ENCODE measurements at regions not wholly inside any gene's neighbourhood (a gene's known extent, or its start where the extent isn't known, plus 50 kb on each side); places are given as distances from the start of the nearest gene placed in this dataset.

DNA sequence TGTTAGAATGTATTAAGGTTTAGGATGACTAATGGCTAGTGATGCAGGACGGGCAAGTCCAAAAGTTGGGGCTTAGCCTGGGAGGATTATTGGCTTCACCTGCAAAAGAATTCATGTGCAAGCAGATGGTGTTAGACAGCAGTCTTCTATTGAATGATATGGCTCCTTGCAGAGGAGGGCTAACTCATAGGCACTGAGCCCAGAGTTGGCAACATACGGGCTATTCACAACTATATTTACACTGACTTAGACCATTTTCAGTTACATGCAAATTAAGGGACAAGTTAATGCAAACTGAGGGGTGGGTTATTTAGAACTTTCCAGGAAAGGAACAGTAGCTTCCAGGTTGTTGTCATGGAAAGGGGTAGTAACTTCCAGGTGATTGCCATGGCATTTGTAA, 1017.1 kb upstream of the EEF2KMT start:
- no peaks in the 10 kb centered on the region for H3K4me1 ChIP-seq (ENCODE audit: control insufficient read depth in 3 of 3, insufficient read depth in 2 of 3, low read depth in 1 of 3, low read length in 2 of 3)
- no peaks in the 10 kb centered on the region for H3K9me3 ChIP-seq (ENCODE audit: control insufficient read depth in 2 of 2, insufficient read depth in 1 of 2, low read depth in 1 of 2, low read length in 1 of 2)
- no peaks in the 10 kb centered on the region for H3K36me3 ChIP-seq (ENCODE audit: control insufficient read depth in 3 of 3, insufficient read depth in 2 of 3, low read depth in 1 of 3, low read length in 3 of 3)
- no peak overlapping the region for H3K4me3 ChIP-seq (ENCODE audit: low read depth in 1 of 3, low read length in 3 of 3)
- DNase-seq (no peak), FAIRE-seq (no peak)
- H3K27me3 ChIP-seq (ENCODE audit: control insufficient read depth in 3 of 3, insufficient read depth in 3 of 3, low read length in 3 of 3) = no peaks in the 10 kb centered on the region
- H3K27ac ChIP-seq (ENCODE audit: low read depth in 1 of 3, low read length in 2 of 3) = no peak overlapping the region
- 52 to 66% (median 60%) methylated on average over 2 of the region's 2 CpGs for WGBS, 3 donors

DNA sequence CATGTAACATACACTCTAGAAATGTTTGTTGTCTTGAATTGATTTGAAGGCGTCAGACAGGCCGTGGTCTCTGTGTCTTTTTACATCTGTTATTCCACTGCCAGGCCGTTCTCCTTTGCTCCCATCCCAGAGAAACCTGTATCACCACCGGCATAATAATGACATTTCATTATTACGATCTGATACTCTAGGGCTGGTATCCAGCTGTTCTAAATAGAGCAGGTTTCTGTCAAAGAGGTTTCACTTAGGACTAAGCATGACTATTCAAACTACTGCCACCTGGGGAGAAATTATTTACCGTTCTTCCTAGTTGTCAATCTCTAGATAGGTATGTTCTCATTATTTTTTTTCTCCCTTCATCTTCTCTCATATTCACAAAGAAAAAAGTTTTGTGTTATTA, 1016.2 kb upstream of the EEF2KMT start:
- H3K4me1 ChIP-seq (ENCODE audit: control insufficient read depth in 3 of 3, insufficient read depth in 2 of 3, low read depth in 1 of 3, low read length in 2 of 3) = no peaks in the 10 kb centered on the region
- no peak for DNase-seq
- no peak overlapping the region for H3K4me3 ChIP-seq (ENCODE audit: low read depth in 1 of 3, low read length in 3 of 3)
- H3K36me3 ChIP-seq (ENCODE audit: control insufficient read depth in 3 of 3, insufficient read depth in 2 of 3, low read depth in 1 of 3, low read length in 3 of 3) = no peaks in the 10 kb centered on the region
- H3K27ac ChIP-seq (ENCODE audit: low read depth in 1 of 3, low read length in 2 of 3) = no peak overlapping the region
- 64 to 77% (median 68%) methylated on average over 6 of the region's 6 CpGs for WGBS, 3 donors
- no peaks in the 10 kb centered on the region for H3K9me3 ChIP-seq (ENCODE audit: control insufficient read depth in 2 of 2, insufficient read depth in 1 of 2, low read depth in 1 of 2, low read length in 1 of 2)
- no peak for FAIRE-seq
- H3K27me3 ChIP-seq (ENCODE audit: control insufficient read depth in 3 of 3, insufficient read depth in 3 of 3, low read length in 3 of 3) = no peaks in the 10 kb centered on the region

GRCh38 chr16:6112700-6113099, 1015.1 kb upstream of the EEF2KMT start:
- WGBS, 3 donors = 72 to 79% (median 72%) methylated on average over 2 of the region's 2 CpGs

DNA sequence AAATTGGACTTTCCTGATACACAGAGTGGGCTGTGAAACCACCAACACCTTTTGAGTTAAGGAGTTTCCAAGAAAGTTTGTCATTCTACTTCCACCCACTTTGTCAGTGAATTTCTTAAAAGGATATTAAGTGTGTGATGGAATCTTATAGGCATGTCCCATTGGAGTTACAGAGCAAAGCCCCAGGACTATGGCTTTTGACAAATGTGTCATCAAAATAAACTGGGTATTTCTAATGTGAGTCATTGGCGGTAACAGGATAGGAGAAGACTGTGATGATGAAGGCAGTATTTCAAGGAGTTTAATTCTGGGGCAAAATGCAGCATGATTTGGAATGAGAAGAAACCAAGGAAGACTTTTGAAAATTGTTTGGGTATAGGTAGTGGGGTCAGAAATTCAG, 1013.8 kb upstream of the EEF2KMT start:
- DNase-seq (no peak), FAIRE-seq (no peak)
- 84 to 97% (median 89%) methylated on average over 1 of the region's 1 CpG for WGBS, 3 donors
- Histone ChIP-seq H3K27ac (ENCODE audit: low read depth in 1 of 3, low read length in 2 of 3) (no peak overlapping the region), H3K27me3 (ENCODE audit: control insufficient read depth in 3 of 3, insufficient read depth in 3 of 3, low read length in 3 of 3) (no peaks in the 10 kb centered on the region), H3K36me3 (ENCODE audit: control insufficient read depth in 3 of 3, insufficient read depth in 2 of 3, low read depth in 1 of 3, low read length in 3 of 3) (no peaks in the 10 kb centered on the region), H3K4me3 (ENCODE audit: low read depth in 1 of 3, low read length in 3 of 3) (no peak overlapping the region), H3K9me3 (ENCODE audit: control insufficient read depth in 2 of 2, insufficient read depth in 1 of 2, low read depth in 1 of 2, low read length in 1 of 2) (no peaks in the 10 kb centered on the region), H3K4me1 (ENCODE audit: control insufficient read depth in 3 of 3, insufficient read depth in 2 of 3, low read depth in 1 of 3, low read length in 2 of 3) (no peaks in the 10 kb centered on the region)

More at GRCh38 chr16:6112700-6113099, 1015.1 kb upstream of the EEF2KMT start:
- H3K4me3 ChIP-seq (ENCODE audit: low read depth in 1 of 3, low read length in 3 of 3) = no peak overlapping the region
- no peak overlapping the region for H3K27ac ChIP-seq (ENCODE audit: low read depth in 1 of 3, low read length in 2 of 3)
- no peaks in the 10 kb centered on the region for H3K9me3 ChIP-seq (ENCODE audit: control insufficient read depth in 2 of 2, insufficient read depth in 1 of 2, low read depth in 1 of 2, low read length in 1 of 2)
- no peaks in the 10 kb centered on the region for H3K4me1 ChIP-seq (ENCODE audit: control insufficient read depth in 3 of 3, insufficient read depth in 2 of 3, low read depth in 1 of 3, low read length in 2 of 3)
- H3K36me3 ChIP-seq (ENCODE audit: control insufficient read depth in 3 of 3, insufficient read depth in 2 of 3, low read depth in 1 of 3, low read length in 3 of 3) = no peaks in the 10 kb centered on the region
- H3K27me3 ChIP-seq (ENCODE audit: control insufficient read depth in 3 of 3, insufficient read depth in 3 of 3, low read length in 3 of 3) = no peaks in the 10 kb centered on the region
- no peak for FAIRE-seq
- DNase-seq = no peak

DNA sequence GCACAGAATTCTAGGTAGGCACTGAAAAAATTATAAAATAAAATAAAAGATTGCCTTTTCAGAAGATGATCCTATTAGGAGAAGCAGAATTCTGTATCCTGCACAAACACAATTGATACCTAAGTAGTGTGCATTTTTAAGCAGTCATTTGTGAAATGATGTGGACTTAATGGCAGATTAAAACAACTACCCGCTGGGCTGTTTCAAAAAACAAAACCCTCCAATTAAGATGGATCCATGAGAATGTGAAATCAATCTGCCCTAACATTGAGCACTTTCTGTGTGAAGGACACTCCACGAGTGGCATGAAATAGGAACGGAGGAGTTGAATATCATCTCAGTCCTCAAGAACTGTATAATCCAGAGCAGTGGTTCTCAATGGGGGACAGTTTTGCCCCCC, 1012.8 kb upstream of the EEF2KMT start:
- Histone ChIP-seq H3K4me3 (ENCODE audit: low read depth in 1 of 3, low read length in 3 of 3) (no peak overlapping the region), H3K27me3 (ENCODE audit: control insufficient read depth in 3 of 3, insufficient read depth in 3 of 3, low read length in 3 of 3) (no peaks in the 10 kb centered on the region), H3K36me3 (ENCODE audit: control insufficient read depth in 3 of 3, insufficient read depth in 2 of 3, low read depth in 1 of 3, low read length in 3 of 3) (no peaks in the 10 kb centered on the region), H3K4me1 (ENCODE audit: control insufficient read depth in 3 of 3, insufficient read depth in 2 of 3, low read depth in 1 of 3, low read length in 2 of 3) (no peaks in the 10 kb centered on the region), H3K27ac (ENCODE audit: low read depth in 1 of 3, low read length in 2 of 3) (no peak overlapping the region), H3K9me3 (ENCODE audit: control insufficient read depth in 2 of 2, insufficient read depth in 1 of 2, low read depth in 1 of 2, low read length in 1 of 2) (no peaks in the 10 kb centered on the region)
- WGBS, 3 donors = 81 to 86% (median 85%) methylated on average over 3 of the region's 3 CpGs
- no peak for DNase-seq
- FAIRE-seq = no peak

GRCh38 chr16:6106061-6106460, 1008.5 kb upstream of the EEF2KMT start:
- H3K36me3 ChIP-seq (ENCODE audit: control insufficient read depth in 3 of 3, insufficient read depth in 2 of 3, low read depth in 1 of 3, low read length in 3 of 3) = no peaks in the 10 kb centered on the region
- H3K4me3 ChIP-seq (ENCODE audit: low read depth in 1 of 3, low read length in 3 of 3) = no peak overlapping the region
- 36 to 61% (median 54%) methylated on average over 2 of the region's 2 CpGs for WGBS, 3 donors
- no peaks in the 10 kb centered on the region for H3K9me3 ChIP-seq (ENCODE audit: control insufficient read depth in 2 of 2, insufficient read depth in 1 of 2, low read depth in 1 of 2, low read length in 1 of 2)
- H3K4me1 ChIP-seq (ENCODE audit: control insufficient read depth in 3 of 3, insufficient read depth in 2 of 3, low read depth in 1 of 3, low read length in 2 of 3) = no peaks in the 10 kb centered on the region
- H3K27ac ChIP-seq (ENCODE audit: low read depth in 1 of 3, low read length in 2 of 3) = no peak overlapping the region
- FAIRE-seq = no peak
- no peaks in the 10 kb centered on the region for H3K27me3 ChIP-seq (ENCODE audit: control insufficient read depth in 3 of 3, insufficient read depth in 3 of 3, low read length in 3 of 3)
- no peak for DNase-seq

DNA sequence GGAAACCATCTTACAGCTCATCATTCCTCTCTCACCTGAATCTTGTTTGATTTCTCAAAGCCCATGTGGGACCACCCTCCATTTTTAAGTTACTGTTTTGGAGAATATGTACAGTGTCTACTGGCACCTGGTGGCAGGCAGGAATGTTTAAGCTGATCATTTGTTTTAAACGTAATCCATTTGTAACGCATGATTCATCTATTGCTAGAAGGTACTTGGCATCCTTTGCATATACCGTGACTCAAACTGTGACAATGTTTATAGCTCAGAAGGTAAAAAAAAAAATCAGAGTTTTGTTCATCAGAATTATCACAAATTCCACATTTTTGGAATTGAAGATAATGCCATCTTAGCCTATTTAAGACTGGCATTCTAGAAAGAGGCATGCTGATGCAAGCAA, 1007.5 kb upstream of the EEF2KMT start:
- Histone ChIP-seq H3K9me3 (ENCODE audit: control insufficient read depth in 2 of 2, insufficient read depth in 1 of 2, low read depth in 1 of 2, low read length in 1 of 2) (no peaks in the 10 kb centered on the region), H3K27me3 (ENCODE audit: control insufficient read depth in 3 of 3, insufficient read depth in 3 of 3, low read length in 3 of 3) (no peaks in the 10 kb centered on the region), H3K36me3 (ENCODE audit: control insufficient read depth in 3 of 3, insufficient read depth in 2 of 3, low read depth in 1 of 3, low read length in 3 of 3) (no peaks in the 10 kb centered on the region), H3K27ac (ENCODE audit: low read depth in 1 of 3, low read length in 2 of 3) (no peak overlapping the region), H3K4me1 (ENCODE audit: control insufficient read depth in 3 of 3, insufficient read depth in 2 of 3, low read depth in 1 of 3, low read length in 2 of 3) (no peaks in the 10 kb centered on the region), H3K4me3 (ENCODE audit: low read depth in 1 of 3, low read length in 3 of 3) (no peak overlapping the region)
- WGBS, 3 donors = 65 to 79% (median 77%) methylated on average over 3 of the region's 3 CpGs
- FAIRE-seq (no peak), DNase-seq (no peak)

DNA sequence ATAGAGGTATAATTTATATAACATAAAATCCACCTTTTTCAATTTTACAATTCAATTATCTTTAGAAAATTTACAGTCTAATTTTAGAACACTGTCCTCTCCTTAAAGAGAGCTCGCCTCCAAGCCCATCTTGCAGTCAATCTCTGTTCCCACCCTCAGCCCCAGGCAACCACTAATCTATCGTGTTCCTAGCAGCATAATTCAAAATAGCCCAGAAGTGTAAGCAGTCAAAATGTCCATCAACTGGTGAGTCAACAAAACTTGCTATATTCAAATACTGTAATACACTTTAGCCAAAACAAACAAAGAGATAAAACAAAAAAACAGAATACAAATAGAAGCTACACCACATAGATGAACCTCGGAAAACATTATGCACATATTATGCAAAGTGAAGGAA, 1006.8 kb upstream of the EEF2KMT start:
- 58 to 67% (median 63%) methylated on average over 3 of the region's 3 CpGs for WGBS, 3 donors
- no peaks in the 10 kb centered on the region for H3K4me1 ChIP-seq (ENCODE audit: control insufficient read depth in 3 of 3, insufficient read depth in 2 of 3, low read depth in 1 of 3, low read length in 2 of 3)
- H3K36me3 ChIP-seq (ENCODE audit: control insufficient read depth in 3 of 3, insufficient read depth in 2 of 3, low read depth in 1 of 3, low read length in 3 of 3) = no peaks in the 10 kb centered on the region
- no peaks in the 10 kb centered on the region for H3K9me3 ChIP-seq (ENCODE audit: control insufficient read depth in 2 of 2, insufficient read depth in 1 of 2, low read depth in 1 of 2, low read length in 1 of 2)
- FAIRE-seq (no peak), DNase-seq (no peak)
- H3K27me3 ChIP-seq (ENCODE audit: control insufficient read depth in 3 of 3, insufficient read depth in 3 of 3, low read length in 3 of 3) = no peaks in the 10 kb centered on the region
- H3K4me3 ChIP-seq (ENCODE audit: low read depth in 1 of 3, low read length in 3 of 3) = no peak overlapping the region
- no peak overlapping the region for H3K27ac ChIP-seq (ENCODE audit: low read depth in 1 of 3, low read length in 2 of 3)

- Histone ChIP-seq H3K4me1 (ENCODE audit: control insufficient read depth in 3 of 3, insufficient read depth in 2 of 3, low read depth in 1 of 3, low read length in 2 of 3) (no peaks in the 10 kb centered on the region), H3K36me3 (ENCODE audit: control insufficient read depth in 3 of 3, insufficient read depth in 2 of 3, low read depth in 1 of 3, low read length in 3 of 3) (no peaks in the 10 kb centered on the region), H3K9me3 (ENCODE audit: control insufficient read depth in 2 of 2, insufficient read depth in 1 of 2, low read depth in 1 of 2, low read length in 1 of 2) (no peaks in the 10 kb centered on the region), H3K27ac (ENCODE audit: low read depth in 1 of 3, low read length in 2 of 3) (no peak overlapping the region), H3K27me3 (ENCODE audit: control insufficient read depth in 3 of 3, insufficient read depth in 3 of 3, low read length in 3 of 3) (no peaks in the 10 kb centered on the region), H3K4me3 (ENCODE audit: low read depth in 1 of 3, low read length in 3 of 3) (no peak overlapping the region)
- DNase-seq (no peak), FAIRE-seq (no peak)
- 28 to 60% (median 32%) methylated on average over 2 of the region's 2 CpGs for WGBS, 3 donors
Observed at GRCh38 chr16:6103561-6103960, 1006.0 kb upstream of the EEF2KMT start.

Measured in small intestine (tissue), 7 donors.